Kidney (tissue), 13 donors: ENCODE measurements at regions not wholly inside any gene's neighbourhood (a gene's known extent, or its start where the extent isn't known, plus 50 kb on each side); places are given as distances from the start of the nearest gene placed in this dataset.

Source experiments
- DNase-seq, 5 donors: peaks; one replicate each; pipeline ENCODE4 v3.0.0-alpha.2; 2013 to 2020
- FAIRE-seq: peaks from 2 replicates; lab custom pipeline; 2012; peaks lifted over from hg19 to GRCh38; lab: Jason Lieb, UNC
- H3K27ac ChIP-seq, 2 donors: one replicate each; pipeline ENCODE4 v1.7.0; 2013; ENCODE audit warnings: low read depth in 2 of 2, low read length in 2 of 2, inconsistent platforms in 1 of 2
- H3K27me3 ChIP-seq: one replicate; pipeline ENCODE4 v1.7.1; 2013; ENCODE audit warnings: low read length, inconsistent platforms; ENCODE audit not compliant: control insufficient read depth, insufficient read depth
- H3K36me3 ChIP-seq, 3 donors: one replicate each; pipeline versions ENCODE4 v1.7.0 to v1.7.1; 2013; ENCODE audit warnings: low read length in 3 of 3, control low read depth in 1 of 3, inconsistent platforms in 1 of 3; ENCODE audit not compliant: insufficient read depth in 3 of 3, control insufficient read depth in 2 of 3
- H3K4me1 ChIP-seq, 3 donors: one replicate each; pipeline versions ENCODE4 v1.7.0 to v1.7.1; 2013; ENCODE audit warnings: low read length in 3 of 3, inconsistent platforms in 1 of 3, low read depth in 1 of 3; ENCODE audit not compliant: control insufficient read depth in 2 of 3, insufficient read depth in 2 of 3
- H3K4me3 ChIP-seq, 3 donors: one replicate each; pipeline versions ENCODE4 v1.7.0 to v1.8.1; 2013; ENCODE audit warnings: low read length in 3 of 3, control low read depth in 1 of 3, inconsistent platforms in 1 of 3
- H3K9ac ChIP-seq, 3 donors: one replicate each; pipeline versions ENCODE4 v1.7.0 to v1.7.1; 2013; ENCODE audit warnings: low read length in 3 of 3, control low read depth in 1 of 3, inconsistent platforms in 1 of 3
- H3K9me3 ChIP-seq, 3 donors: one replicate each; pipeline versions ENCODE4 v1.7.0 to v1.7.1; 2013; ENCODE audit warnings: low read length in 3 of 3, control low read depth in 1 of 3, inconsistent platforms in 1 of 3; ENCODE audit not compliant: control insufficient read depth in 2 of 3, insufficient read depth in 1 of 3
- intact Hi-C: fragments of 100-400 bp; cut with DNase I; formaldehyde crosslinking; loops from one replicate; pipeline ENCODE4 v1.11.1; 2022
- TF ChIP-seq, protein P1 (sequence below): IDR thresholded peaks from 3 replicates; pipeline ENCODE4 v1.5.1; 2012; ENCODE audit warnings: mild to moderate bottlenecking, moderate library complexity, borderline replicate concordance; ENCODE audit not compliant: insufficient read depth; ENCODE audit errors: extremely low read depth
- donor health status: control.
- donor health status: control.
- donor health status: control.
- donor health status: control.
- donor health status: control.
- donor health status: DM: yes; HTN: yes; CAD: no.
- donor health status: Normal renal cell carcinoma (clear cell type).

GRCh38 chr1:91172541-91172940 lies 150.7 kb upstream of the ZNF644 start:
- DNase-seq, result peak in 1 of 5 donors; percentile 26
- Histone ChIP-seq H3K9me3 (no peaks in the 10 kb centered on the region), H3K4me1 (no peaks in the 10 kb centered on the region), H3K36me3 (no peaks in the 10 kb centered on the region), H3K9ac (no peak overlapping the region), H3K4me3 (no peak overlapping the region), H3K27ac (no peak overlapping the region), H3K27me3 (no peaks in the 10 kb centered on the region)
- FAIRE-seq, result no peak
- intact Hi-C loops, result no loop called here
- TF ChIP-seq, protein P1, sequence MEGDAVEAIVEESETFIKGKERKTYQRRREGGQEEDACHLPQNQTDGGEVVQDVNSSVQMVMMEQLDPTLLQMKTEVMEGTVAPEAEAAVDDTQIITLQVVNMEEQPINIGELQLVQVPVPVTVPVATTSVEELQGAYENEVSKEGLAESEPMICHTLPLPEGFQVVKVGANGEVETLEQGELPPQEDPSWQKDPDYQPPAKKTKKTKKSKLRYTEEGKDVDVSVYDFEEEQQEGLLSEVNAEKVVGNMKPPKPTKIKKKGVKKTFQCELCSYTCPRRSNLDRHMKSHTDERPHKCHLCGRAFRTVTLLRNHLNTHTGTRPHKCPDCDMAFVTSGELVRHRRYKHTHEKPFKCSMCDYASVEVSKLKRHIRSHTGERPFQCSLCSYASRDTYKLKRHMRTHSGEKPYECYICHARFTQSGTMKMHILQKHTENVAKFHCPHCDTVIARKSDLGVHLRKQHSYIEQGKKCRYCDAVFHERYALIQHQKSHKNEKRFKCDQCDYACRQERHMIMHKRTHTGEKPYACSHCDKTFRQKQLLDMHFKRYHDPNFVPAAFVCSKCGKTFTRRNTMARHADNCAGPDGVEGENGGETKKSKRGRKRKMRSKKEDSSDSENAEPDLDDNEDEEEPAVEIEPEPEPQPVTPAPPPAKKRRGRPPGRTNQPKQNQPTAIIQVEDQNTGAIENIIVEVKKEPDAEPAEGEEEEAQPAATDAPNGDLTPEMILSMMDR, result no peak

DNA sequence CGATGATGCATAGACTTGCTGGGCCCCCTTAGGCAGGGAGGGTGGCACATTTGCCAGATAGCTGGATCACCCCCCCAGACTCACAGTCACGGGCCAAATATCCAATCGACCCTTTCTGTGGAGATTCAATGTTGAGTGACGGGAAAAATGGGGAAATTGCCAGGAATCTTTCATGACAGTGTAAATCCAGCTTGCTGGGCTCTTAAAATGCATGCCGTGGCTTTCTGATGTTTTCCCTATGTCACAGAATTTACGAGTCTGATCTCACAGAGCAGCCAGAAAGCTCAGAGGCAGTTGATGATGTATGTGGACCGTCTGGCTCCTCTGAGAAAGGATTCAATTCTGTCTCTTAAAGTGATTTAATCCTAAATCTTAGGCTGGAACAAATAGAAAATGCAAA lies 150.1 kb upstream of the ZNF644 start:
- DNase-seq, result peak in 3 of 5 donors; percentile 55 to 93 (median 87)
- TF ChIP-seq, protein P1, result no peak
- no peak for FAIRE-seq
- H3K4me3 ChIP-seq, result no peak overlapping the region
- no peaks in the 10 kb centered on the region for H3K9me3 ChIP-seq
- no peaks in the 10 kb centered on the region for H3K27me3 ChIP-seq
- intact Hi-C loops, result no loop called here
- no peaks in the 10 kb centered on the region for H3K36me3 ChIP-seq
- no peak overlapping the region for H3K9ac ChIP-seq
- H3K4me1 ChIP-seq, result no peaks in the 10 kb centered on the region
- no peak overlapping the region for H3K27ac ChIP-seq

DNA sequence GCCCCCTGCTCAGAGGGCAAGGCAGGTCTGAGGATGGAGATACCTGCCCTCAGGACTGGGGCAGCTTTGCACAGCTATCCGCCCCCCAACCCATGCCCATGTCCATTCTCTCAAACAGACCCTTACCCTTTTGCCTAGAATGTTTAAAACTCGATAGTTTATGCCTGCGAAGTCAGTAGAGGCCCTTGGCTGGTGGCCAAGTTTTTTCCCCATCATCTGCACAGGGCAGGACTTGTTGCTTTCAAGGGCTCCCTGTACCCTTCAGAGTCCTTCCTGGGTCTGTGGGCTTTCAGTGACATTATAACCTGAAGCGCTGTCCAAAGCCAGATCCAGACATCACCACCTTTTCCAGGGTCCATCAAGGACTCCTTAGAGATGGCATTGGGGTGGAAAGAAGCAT lies 148.7 kb upstream of the ZNF644 start:
- H3K4me1 ChIP-seq, result no peaks in the 10 kb centered on the region
- no peaks in the 10 kb centered on the region for H3K9me3 ChIP-seq
- DNase-seq (no peak), FAIRE-seq (no peak)
- no peaks in the 10 kb centered on the region for H3K36me3 ChIP-seq
- no peaks in the 10 kb centered on the region for H3K27me3 ChIP-seq
- intact Hi-C loops, result no loop called here
- TF ChIP-seq, protein P1, result no peak
- H3K9ac ChIP-seq, result no peak overlapping the region
- H3K4me3 ChIP-seq, result no peak overlapping the region
- H3K27ac ChIP-seq, result no peak overlapping the region

GRCh38 chr1:91166106-91166712 lies 144.4 kb upstream of the ZNF644 start:
- no peak overlapping the region for H3K27ac ChIP-seq
- TF ChIP-seq, protein P1, result peak; percentile 78
- no peaks in the 10 kb centered on the region for H3K36me3 ChIP-seq
- DNase-seq (peak in 3 of 5 donors; percentile 54 to 72 (median 56)), FAIRE-seq (peak; percentile 51)
- intact Hi-C loops, result no loop called here
- no peak overlapping the region for H3K4me3 ChIP-seq
- no peaks in the 10 kb centered on the region for H3K9me3 ChIP-seq
- H3K9ac ChIP-seq, result no peak overlapping the region
- no peaks in the 10 kb centered on the region for H3K4me1 ChIP-seq
- no peaks in the 10 kb centered on the region for H3K27me3 ChIP-seq
